GM18868 (cell line): ENCODE measurements at regions not wholly inside any gene's neighbourhood (a gene's known extent, or its start where the extent isn't known, plus 50 kb on each side); places are given as distances from the start of the nearest gene placed in this dataset.
"Not testable (repeated sequence)": the region's sequence is repeated elsewhere in the genome, so short reads cannot be mapped to it uniquely, and the experiment has no call there.

ENCODE experiments used
- ATAC-seq: cut with Tn5 transposase; IDR thresholded peaks from one replicate; pipeline ENCODE4 v1.9.1; 2021; ENCODE audit warnings: mild to moderate bottlenecking, moderate library complexity; ENCODE audit not compliant: unreplicated experiment

DNA sequence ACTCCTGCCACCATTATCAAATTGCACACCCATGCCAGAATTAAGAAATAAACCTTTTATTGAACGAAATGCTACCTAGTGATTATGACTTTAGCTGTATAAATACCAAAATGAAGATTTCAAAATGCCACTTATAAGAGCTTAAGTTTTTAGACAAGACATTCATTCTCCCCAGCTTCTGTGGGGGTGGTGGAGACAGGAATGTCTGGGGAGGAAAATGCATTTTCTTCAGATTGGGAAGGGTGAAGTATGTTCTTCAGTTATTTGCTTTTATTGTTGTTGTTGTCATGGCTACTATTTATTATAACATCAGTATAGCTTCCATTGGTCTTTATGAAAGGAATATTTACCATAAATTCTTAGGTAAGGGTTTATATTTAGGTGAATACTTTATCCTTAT, 132.7 kb upstream of the GMNC start:
- no peak for ATAC-seq

- ATAC-seq = no peak
Observed at GRCh38 chr3:190990898-190991297, 128.4 kb upstream of the GMNC start.

- no peak for ATAC-seq
Observed at GRCh38 chr3:190989218-190989617, 126.7 kb upstream of the GMNC start.

- ATAC-seq = no peak
Observed at GRCh38 chr3:190988102-190988501, 125.6 kb upstream of the GMNC start.

DNA sequence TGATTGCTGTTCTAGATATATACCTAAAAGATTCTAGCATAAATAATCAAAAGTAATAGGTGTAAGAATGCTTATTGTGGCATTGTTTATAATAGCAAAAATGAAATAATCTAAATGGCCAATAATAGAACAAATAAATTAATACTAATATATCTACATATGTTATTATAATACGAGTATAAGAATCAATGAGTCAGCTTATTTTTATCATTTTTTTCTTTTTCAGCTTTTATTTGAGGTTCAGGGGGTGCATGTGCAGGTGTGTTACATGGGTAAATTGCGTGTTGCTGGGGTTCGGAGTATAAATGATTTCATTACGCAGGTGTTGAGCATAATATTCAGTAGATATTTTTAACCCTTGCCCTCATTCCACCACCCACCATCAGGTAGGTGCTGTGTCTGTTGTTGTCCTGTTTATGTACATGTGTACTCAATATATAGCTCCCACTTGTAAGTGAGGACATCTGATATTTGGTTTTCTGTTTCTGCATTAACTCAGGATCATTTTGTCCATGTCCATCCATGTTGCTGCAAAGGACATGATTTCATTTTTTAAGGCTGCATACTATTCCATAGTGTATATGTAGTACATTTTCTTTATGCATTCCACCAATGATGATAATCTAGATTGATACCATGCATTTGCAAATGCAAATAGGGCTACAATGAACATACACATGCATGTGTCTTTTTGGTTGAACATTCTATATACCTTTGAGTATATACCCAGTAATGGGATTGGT, 122.2 kb upstream of the GMNC start:
- ATAC-seq = no peak

DNA sequence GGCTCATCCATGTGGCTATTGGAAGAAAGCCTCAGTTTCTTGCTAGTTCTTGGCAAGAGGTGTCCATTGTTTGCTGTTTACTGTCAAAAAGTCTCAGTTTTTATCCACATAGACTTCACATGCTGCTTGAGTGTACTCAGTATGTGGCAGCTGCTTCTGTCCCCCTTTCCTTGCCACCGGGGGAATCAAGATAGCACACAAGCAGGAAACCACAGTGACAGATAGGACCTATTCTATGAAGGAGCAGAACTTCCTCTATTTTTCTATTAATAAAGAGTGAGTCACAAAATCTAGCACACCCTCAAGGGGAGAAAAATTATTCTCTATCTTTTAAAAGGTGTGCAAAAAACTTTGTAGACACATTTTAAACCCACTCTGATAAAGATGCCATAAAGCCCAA, 121.4 kb upstream of the GMNC start:
- ATAC-seq = peak; percentile 61

DNA sequence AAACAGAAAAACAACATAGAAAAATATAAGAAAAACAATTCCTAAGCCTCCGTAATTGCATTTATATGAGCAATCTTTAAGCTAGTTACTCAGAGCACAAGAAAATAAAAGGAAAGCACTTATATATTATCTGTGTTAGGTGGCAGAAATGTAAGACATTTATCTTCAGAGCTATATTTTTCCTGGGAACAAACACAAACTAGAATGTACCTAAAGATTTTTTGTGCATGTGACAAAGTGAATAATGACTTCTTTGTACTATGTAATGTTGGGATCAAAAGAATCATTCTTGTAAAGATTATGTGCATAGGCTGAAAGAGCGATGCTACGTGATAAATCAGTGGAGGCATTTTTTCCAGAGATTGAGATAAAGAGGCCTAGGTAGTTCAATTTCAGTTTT, 111.3 kb upstream of the GMNC start:
- ATAC-seq = no peak

- no peak for ATAC-seq
Observed at GRCh38 chr3:190972840-190973270, 110.4 kb upstream of the GMNC start.

DNA sequence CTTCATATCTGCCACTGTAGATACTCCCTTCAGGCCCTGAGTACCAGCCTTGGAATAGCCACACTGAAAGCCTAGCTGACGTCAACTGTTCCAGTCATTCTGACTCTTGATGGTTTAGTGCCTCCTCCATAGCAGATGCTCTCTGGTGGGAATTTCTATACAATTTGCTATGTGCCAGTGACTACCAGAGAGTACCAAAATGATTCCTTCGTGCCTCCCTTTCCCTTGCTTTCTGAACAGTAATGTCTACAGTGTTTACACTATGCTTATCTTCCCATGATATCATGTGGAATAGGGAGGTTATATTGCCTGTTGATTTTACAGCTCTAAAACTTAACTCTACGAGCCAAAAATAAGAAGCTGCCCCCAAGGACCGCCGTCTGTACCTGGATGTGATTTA, 109.7 kb upstream of the GMNC start:
- ATAC-seq = no peak

DNA sequence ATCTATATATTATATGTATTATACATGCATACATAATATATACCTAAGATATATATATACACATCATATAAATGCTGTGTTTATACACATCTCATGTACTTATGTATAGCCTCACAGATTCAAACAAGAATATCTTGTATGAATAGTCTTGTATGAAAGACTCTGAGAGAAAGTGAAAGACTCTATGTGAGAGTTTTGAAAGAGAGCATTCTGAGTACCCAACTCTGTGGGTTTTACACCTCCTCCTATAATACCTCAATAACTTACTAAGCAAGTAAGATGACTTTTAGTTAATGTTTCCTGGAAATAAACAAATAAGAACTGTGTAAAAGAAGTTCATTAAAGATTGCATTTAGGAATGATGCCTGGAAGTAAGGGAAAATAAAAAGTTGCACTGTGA, 108.1 kb upstream of the GMNC start:
- no peak for ATAC-seq

DNA sequence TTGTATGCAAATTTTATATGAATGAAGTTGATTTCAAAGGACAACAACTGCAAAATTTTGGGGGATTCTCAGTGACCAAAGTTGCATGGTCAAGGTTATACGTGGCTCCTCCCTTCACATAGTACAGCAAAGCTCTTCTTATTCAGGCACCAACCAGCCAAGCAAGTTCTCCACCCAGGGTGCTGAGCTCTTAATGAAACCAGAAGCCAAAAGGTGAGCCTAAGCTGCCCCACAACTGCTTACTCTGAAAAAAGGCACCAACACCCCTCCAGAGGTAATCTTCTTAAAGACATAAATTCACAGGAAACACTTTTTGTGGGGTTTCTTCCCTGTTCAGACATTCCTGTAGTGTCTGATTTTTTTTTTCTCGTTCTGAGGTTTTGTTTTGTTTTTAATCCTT, 106.1 kb upstream of the GMNC start:
- ATAC-seq = no peak

GRCh38 chr3:190964931-190965330, 102.4 kb upstream of the GMNC start:
- ATAC-seq = not testable (repeated sequence)

DNA sequence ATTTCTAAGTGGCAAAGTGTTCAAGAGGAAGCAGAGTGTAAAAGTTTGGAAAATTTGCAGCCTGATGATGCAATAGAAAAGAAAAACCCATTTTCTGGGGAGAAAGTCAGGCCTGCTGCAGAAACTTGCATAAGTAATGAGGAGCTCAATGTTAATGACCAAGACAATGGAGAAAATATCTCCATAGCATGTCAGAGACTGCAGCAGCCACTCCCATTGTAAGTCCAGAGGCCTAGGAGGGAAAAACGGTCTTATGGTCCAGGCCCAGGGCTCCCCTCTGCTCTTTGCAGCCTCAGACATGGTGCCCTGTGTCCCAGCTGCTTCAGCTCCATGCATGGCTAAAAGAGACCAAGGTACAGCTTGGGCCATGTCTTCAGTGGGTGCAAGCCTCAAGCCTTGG, 96.6 kb upstream of the GMNC start:
- no peak for ATAC-seq

DNA sequence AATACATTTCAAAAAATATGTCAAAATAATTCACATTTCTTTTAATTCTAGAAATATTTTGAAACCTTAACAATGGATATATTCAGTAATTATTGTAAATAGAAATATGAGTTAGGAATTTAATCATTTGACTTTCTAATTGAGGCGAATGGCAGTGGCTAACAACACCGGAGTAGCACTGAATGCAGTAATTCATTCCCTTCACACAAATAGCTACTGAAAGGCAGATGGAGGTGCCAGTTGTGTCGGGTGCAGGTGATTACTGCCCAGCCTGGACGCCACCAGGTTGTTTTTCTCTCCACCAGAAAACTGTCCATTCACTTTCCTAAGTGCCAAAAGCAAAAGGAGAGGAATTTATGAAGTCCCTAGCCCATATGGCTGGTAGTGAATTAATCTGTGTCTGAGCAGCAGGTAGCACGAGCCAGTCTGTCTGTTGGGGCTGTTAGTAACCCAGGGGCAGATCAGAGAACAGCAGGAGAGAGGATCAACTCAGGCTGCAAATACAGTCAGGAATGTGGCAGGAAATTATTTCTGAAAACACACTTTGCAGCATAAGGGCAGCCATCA, 79.3 kb upstream of the GMNC start:
- no peak for ATAC-seq

GRCh38 chr3:190934616-190935015, 72.1 kb upstream of the GMNC start:
- ATAC-seq = not testable (repeated sequence)

- no peak for ATAC-seq
Observed at GRCh38 chr3:190926619-190927018, 64.1 kb upstream of the GMNC start.

DNA sequence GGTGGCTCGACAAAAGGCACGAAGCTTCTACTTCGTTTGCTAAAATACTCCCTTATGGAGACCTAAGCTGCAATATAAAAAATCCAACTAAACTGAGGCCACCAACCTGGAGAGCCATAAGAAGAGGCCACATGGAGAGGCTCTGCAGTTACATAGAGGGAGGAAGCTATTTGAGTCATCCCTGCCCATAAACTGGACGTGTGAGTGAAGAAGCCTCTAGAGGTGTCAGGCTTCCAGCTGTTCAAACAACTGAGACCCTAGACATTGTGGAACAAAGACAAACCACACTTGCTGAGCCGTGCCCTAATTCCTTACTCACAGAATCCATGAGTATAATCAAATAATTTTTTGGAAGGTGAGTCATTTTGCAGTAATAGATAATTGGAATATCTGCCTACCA, 50.2 kb upstream of the GMNC start:
- no peak for ATAC-seq
